ENCODE measurements at regions not wholly inside any gene's neighbourhood (a gene's known extent, or its start where the extent isn't known, plus 50 kb on each side); places are given as distances from the start of the nearest gene placed in this dataset.

DNA sequence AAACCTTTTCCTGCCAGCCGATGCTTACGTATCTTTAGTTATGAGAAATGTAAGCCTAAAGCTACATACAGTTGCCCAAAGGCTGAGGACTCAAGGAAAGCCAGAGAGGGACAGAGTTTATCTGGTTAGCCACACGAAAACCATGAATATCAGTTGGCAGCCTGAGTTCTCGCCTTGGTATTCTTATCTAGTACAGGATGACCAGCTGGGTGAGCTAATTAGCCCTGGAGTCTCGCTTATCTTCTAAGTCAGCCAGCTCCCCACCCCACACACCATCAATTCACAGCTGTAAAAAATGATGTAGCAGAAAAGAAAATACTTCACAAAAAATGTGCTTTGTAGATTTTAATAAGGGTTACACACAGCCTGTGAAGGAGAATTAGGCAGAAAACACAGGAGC lies 617.5 kb upstream of the SOX11 start:
- Mint-ChIP-seq H3K36me3 (ENCODE audit: insufficient read depth) (no peaks in the 10 kb centered on the region), H3K9me3 (peaks cover 15% of the 10 kb centered on the region), H3K27ac (ENCODE audit: low read depth) (no peak overlapping the region), H3K4me1 (no peaks in the 10 kb centered on the region), H3K27me3 (no peaks in the 10 kb centered on the region), H3K4me3 (no peak overlapping the region)
- DNase-seq (ENCODE audit: low spot score in 2 of 2) (no peak), ATAC-seq (replicated peaks; ENCODE audit: extremely low read depth, poor library complexity, severe bottlenecking) (no peak)

DNA sequence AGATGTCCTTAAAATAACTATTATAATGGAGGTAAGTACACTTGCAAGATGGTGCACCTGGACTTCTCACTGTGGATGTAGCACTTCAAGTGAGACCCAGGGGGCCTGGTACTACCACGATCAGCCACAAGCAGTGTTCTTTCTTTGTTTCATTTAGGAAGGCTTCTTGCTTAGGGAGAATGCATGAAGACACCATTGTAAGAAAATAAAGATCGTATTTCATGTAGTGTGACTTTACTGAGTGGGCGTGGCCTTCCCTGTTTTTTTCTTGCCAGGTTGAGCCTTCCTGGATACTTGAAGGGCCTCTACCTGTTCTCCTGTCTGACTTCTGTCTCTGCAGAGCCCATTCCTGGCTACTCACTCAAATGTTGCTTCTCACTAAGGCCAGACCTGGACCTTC lies 615.6 kb upstream of the SOX11 start:
- Mint-ChIP-seq H3K27me3 (no peaks in the 10 kb centered on the region), H3K36me3 (ENCODE audit: insufficient read depth) (no peaks in the 10 kb centered on the region), H3K9me3 (peaks cover 22% of the 10 kb centered on the region), H3K4me1 (no peaks in the 10 kb centered on the region), H3K4me3 (no peak overlapping the region), H3K27ac (ENCODE audit: low read depth) (no peak overlapping the region)
- DNase-seq (ENCODE audit: low spot score in 2 of 2) = no peak
- no peak for ATAC-seq (replicated peaks; ENCODE audit: extremely low read depth, poor library complexity, severe bottlenecking)

DNA sequence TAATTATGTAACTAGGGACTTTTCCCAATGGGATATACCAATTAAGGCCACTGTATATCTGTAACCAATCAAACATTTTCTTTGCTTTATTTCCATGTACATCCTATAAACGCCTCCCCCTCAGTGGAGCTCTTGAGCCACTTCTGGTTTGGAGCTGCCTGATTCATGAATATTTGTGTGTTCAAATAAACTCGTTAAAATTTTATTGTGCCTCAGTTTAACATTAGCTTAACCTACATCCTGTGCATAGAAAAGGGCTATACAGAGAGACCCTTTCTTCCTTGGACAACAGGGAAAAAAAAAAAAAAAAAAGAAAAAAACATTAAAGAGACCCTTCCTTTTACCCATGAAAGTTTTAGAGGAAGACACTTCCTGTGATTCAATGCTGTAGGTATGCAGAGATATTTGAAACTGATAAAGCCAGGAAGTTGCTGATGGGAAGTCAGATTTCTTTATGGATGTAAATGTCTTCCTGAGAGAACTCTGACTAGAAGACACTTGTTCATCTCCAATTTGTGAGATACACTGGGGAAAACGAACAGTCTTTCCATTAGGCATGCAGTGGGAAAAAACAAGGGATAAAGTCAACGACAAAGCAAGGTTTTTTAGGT lies 614.6 kb upstream of the SOX11 start:
- Mint-ChIP-seq H3K36me3 (ENCODE audit: insufficient read depth) (no peaks in the 10 kb centered on the region), H3K4me3 (no peak overlapping the region), H3K27ac (ENCODE audit: low read depth) (no peak overlapping the region), H3K27me3 (no peaks in the 10 kb centered on the region), H3K9me3 (peaks cover 22% of the 10 kb centered on the region), H3K4me1 (no peaks in the 10 kb centered on the region)
- ATAC-seq (replicated peaks; ENCODE audit: extremely low read depth, poor library complexity, severe bottlenecking) = no peak
- DNase-seq (ENCODE audit: low spot score in 2 of 2) = no peak

- Mint-ChIP-seq H3K27me3 (no peaks in the 10 kb centered on the region), H3K4me3 (no peak overlapping the region), H3K27ac (ENCODE audit: low read depth) (no peak overlapping the region), H3K4me1 (no peaks in the 10 kb centered on the region), H3K36me3 (ENCODE audit: insufficient read depth) (no peaks in the 10 kb centered on the region), H3K9me3 (peaks cover 27% of the 10 kb centered on the region)
- ATAC-seq (replicated peaks; ENCODE audit: extremely low read depth, poor library complexity, severe bottlenecking) (no peak), DNase-seq (ENCODE audit: low spot score in 2 of 2) (no peak)
Measured at GRCh38 chr2:5083402-5083801, 608.8 kb upstream of the SOX11 start.

- no peak for ATAC-seq (replicated peaks; ENCODE audit: extremely low read depth, poor library complexity, severe bottlenecking)
- Mint-ChIP-seq H3K27ac (ENCODE audit: low read depth) (no peak overlapping the region), H3K36me3 (ENCODE audit: insufficient read depth) (peaks cover 2% of the 10 kb centered on the region), H3K9me3 (peaks cover 10% of the 10 kb centered on the region), H3K4me1 (no peaks in the 10 kb centered on the region), H3K27me3 (no peaks in the 10 kb centered on the region), H3K4me3 (no peak overlapping the region)
- DNase-seq (ENCODE audit: low spot score in 2 of 2) = no peak
Measured at GRCh38 chr2:5089409-5089808, 602.8 kb upstream of the SOX11 start.

GRCh38 chr2:5093056-5093455 lies 599.1 kb upstream of the SOX11 start:
- H3K9me3 Mint-ChIP-seq = peaks cover 15% of the 10 kb centered on the region
- no peaks in the 10 kb centered on the region for H3K4me1 Mint-ChIP-seq
- no peak overlapping the region for H3K4me3 Mint-ChIP-seq
- no peak overlapping the region for H3K27ac Mint-ChIP-seq (ENCODE audit: low read depth)
- no peak for DNase-seq (ENCODE audit: low spot score in 2 of 2)
- no peaks in the 10 kb centered on the region for H3K27me3 Mint-ChIP-seq
- peaks cover 2% of the 10 kb centered on the region for H3K36me3 Mint-ChIP-seq (ENCODE audit: insufficient read depth)
- no peak for ATAC-seq (replicated peaks; ENCODE audit: extremely low read depth, poor library complexity, severe bottlenecking)

GRCh38 chr2:5093518-5093917 lies 598.7 kb upstream of the SOX11 start:
- H3K4me1 Mint-ChIP-seq = no peaks in the 10 kb centered on the region
- peaks cover 2% of the 10 kb centered on the region for H3K36me3 Mint-ChIP-seq (ENCODE audit: insufficient read depth)
- peaks cover 17% of the 10 kb centered on the region for H3K9me3 Mint-ChIP-seq
- DNase-seq (ENCODE audit: low spot score in 2 of 2) (no peak), ATAC-seq (replicated peaks; ENCODE audit: extremely low read depth, poor library complexity, severe bottlenecking) (no peak)
- H3K4me3 Mint-ChIP-seq = no peak overlapping the region
- no peak overlapping the region for H3K27ac Mint-ChIP-seq (ENCODE audit: low read depth)
- H3K27me3 Mint-ChIP-seq = no peaks in the 10 kb centered on the region

- H3K4me3 Mint-ChIP-seq = no peak overlapping the region
- DNase-seq (ENCODE audit: low spot score in 2 of 2) = no peak
- peaks cover 2% of the 10 kb centered on the region for H3K36me3 Mint-ChIP-seq (ENCODE audit: insufficient read depth)
- no peaks in the 10 kb centered on the region for H3K4me1 Mint-ChIP-seq
- no peak for ATAC-seq (replicated peaks; ENCODE audit: extremely low read depth, poor library complexity, severe bottlenecking)
- peaks cover 23% of the 10 kb centered on the region for H3K9me3 Mint-ChIP-seq
- no peaks in the 10 kb centered on the region for H3K27me3 Mint-ChIP-seq
- H3K27ac Mint-ChIP-seq (ENCODE audit: low read depth) = no peak overlapping the region
Measured at GRCh38 chr2:5094192-5094591, 598.0 kb upstream of the SOX11 start.

GRCh38 chr2:5098286-5098685 lies 593.9 kb upstream of the SOX11 start:
- ATAC-seq (replicated peaks; ENCODE audit: extremely low read depth, poor library complexity, severe bottlenecking) (no peak), DNase-seq (ENCODE audit: low spot score in 2 of 2) (no peak)
- H3K36me3 Mint-ChIP-seq (ENCODE audit: insufficient read depth) = no peaks in the 10 kb centered on the region
- no peak overlapping the region for H3K27ac Mint-ChIP-seq (ENCODE audit: low read depth)
- H3K27me3 Mint-ChIP-seq = no peaks in the 10 kb centered on the region
- H3K4me1 Mint-ChIP-seq = no peaks in the 10 kb centered on the region
- H3K9me3 Mint-ChIP-seq = peaks cover 32% of the 10 kb centered on the region
- no peak overlapping the region for H3K4me3 Mint-ChIP-seq

- DNase-seq (ENCODE audit: low spot score in 2 of 2) (no peak), ATAC-seq (replicated peaks; ENCODE audit: extremely low read depth, poor library complexity, severe bottlenecking) (no peak)
- Mint-ChIP-seq H3K4me3 (no peak overlapping the region), H3K4me1 (no peaks in the 10 kb centered on the region), H3K9me3 (peaks cover 26% of the 10 kb centered on the region), H3K36me3 (ENCODE audit: insufficient read depth) (no peaks in the 10 kb centered on the region), H3K27me3 (no peaks in the 10 kb centered on the region), H3K27ac (ENCODE audit: low read depth) (no peak overlapping the region)
Measured at GRCh38 chr2:5102823-5103222, 589.4 kb upstream of the SOX11 start.

DNA sequence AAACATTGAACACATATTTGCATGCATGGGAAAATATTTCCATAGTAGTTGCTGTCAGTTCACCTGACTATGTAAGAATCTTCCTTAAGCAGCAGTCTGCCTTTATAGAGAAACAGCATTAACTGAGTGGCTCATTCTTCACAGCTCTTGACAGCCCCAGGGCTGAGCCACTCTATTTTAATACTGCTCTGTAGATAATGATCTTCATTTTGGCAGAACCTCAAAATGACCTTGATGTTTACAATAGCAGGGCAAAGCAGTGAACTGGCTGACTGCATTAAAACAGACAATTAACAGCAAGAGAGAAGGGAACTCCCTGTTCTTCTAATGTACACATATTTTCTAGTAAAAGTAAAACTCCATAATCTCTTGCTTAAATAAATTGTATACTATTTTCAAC lies 580.6 kb upstream of the SOX11 start:
- DNase-seq (ENCODE audit: low spot score in 2 of 2) (no peak), ATAC-seq (replicated peaks; ENCODE audit: extremely low read depth, poor library complexity, severe bottlenecking) (no peak)
- no peaks in the 10 kb centered on the region for H3K4me1 Mint-ChIP-seq
- peaks cover 37% of the 10 kb centered on the region for H3K9me3 Mint-ChIP-seq
- H3K36me3 Mint-ChIP-seq (ENCODE audit: insufficient read depth) = no peaks in the 10 kb centered on the region
- H3K4me3 Mint-ChIP-seq = no peak overlapping the region
- no peaks in the 10 kb centered on the region for H3K27me3 Mint-ChIP-seq
- H3K27ac Mint-ChIP-seq (ENCODE audit: low read depth) = no peak overlapping the region

DNA sequence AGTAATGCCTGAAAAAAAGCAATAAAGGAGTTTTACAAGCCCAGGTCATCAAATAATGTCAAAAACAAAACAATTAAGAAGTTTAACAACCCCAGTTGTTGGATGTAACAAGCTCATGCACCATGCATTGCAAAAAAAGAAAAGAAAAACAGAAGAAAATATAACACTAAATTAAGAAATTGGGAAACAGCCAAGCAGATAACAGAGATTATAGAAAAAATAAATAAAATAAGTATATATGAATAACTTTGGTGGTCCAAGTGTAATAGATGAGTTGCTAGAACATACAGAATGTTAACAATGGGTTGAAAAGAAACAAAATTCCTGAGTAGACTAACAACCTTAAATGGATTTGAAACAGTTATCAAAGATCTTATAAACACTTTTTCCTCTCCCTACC lies 573.1 kb upstream of the SOX11 start:
- DNase-seq (ENCODE audit: low spot score in 2 of 2) (no peak), ATAC-seq (replicated peaks; ENCODE audit: extremely low read depth, poor library complexity, severe bottlenecking) (no peak)
- no peak overlapping the region for H3K27ac Mint-ChIP-seq (ENCODE audit: low read depth)
- no peaks in the 10 kb centered on the region for H3K27me3 Mint-ChIP-seq
- no peaks in the 10 kb centered on the region for H3K4me1 Mint-ChIP-seq
- H3K4me3 Mint-ChIP-seq = no peak overlapping the region
- no peaks in the 10 kb centered on the region for H3K36me3 Mint-ChIP-seq (ENCODE audit: insufficient read depth)
- H3K9me3 Mint-ChIP-seq = peaks cover 27% of the 10 kb centered on the region

DNA sequence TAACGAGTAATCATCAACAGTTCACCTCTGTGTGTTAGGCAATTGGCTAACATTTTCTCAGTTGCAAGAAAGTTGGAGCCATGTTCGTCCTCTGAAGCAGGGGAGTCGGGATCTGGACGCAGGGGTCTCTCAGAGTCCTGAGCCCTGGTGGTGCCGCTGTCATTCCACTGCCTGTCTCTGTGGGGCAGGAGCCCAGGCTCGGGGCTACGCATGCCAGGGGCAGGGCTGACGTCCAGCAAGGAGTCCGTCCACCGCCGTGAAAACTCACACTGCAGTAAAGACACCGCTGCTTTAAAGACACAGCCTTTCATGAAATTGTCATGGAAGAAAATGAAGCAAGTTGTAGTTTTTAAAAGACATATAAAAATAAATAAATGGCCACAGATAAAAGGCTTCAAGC lies 571.1 kb upstream of the SOX11 start:
- Mint-ChIP-seq H3K27me3 (no peaks in the 10 kb centered on the region), H3K4me3 (no peak overlapping the region), H3K36me3 (ENCODE audit: insufficient read depth) (no peaks in the 10 kb centered on the region), H3K9me3 (peaks cover 19% of the 10 kb centered on the region), H3K27ac (ENCODE audit: low read depth) (no peak overlapping the region), H3K4me1 (no peaks in the 10 kb centered on the region)
- ATAC-seq (replicated peaks; ENCODE audit: extremely low read depth, poor library complexity, severe bottlenecking) (no peak), DNase-seq (ENCODE audit: low spot score in 2 of 2) (no peak)

GRCh38 chr2:5121642-5122041 lies 570.5 kb upstream of the SOX11 start:
- ATAC-seq (replicated peaks; ENCODE audit: extremely low read depth, poor library complexity, severe bottlenecking) = no peak
- H3K27me3 Mint-ChIP-seq = no peaks in the 10 kb centered on the region
- H3K4me3 Mint-ChIP-seq = no peak overlapping the region
- no peak overlapping the region for H3K27ac Mint-ChIP-seq (ENCODE audit: low read depth)
- H3K9me3 Mint-ChIP-seq = peaks cover 14% of the 10 kb centered on the region
- no peak for DNase-seq (ENCODE audit: low spot score in 2 of 2)
- no peaks in the 10 kb centered on the region for H3K4me1 Mint-ChIP-seq
- H3K36me3 Mint-ChIP-seq (ENCODE audit: insufficient read depth) = no peaks in the 10 kb centered on the region
